AG04449 (cell line): ENCODE measurements at regions not wholly inside any gene's neighbourhood (a gene's known extent, or its start where the extent isn't known, plus 50 kb on each side); places are given as distances from the start of the nearest gene placed in this dataset.

Source experiments
- CTCF ChIA-PET: fragments of 350-600 bp; formaldehyde crosslinking; extraction: SDS; loops from one replicate; lab custom pipeline; 2021; ENCODE audit warnings: antibody characterized with exemption; lab: Yijun Ruan, JAX
- POLR2A ChIA-PET: fragments of 400-600, 350-600 bp; formaldehyde crosslinking; extraction: SDS; loops from one replicate; lab custom pipeline; 2020; ENCODE audit warnings: antibody characterized with exemption, inconsistent platforms; lab: Yijun Ruan, JAX
- DNase-seq: peaks from one replicate; pipeline ENCODE4 v3.0.0-alpha.2; 2010; ENCODE audit warnings: low read depth, low spot score
- H3K4me3 ChIP-seq: 2 replicates; pipeline ENCODE4 v1.5.1; 2011; ENCODE audit warnings: low read depth, mild to moderate bottlenecking, control low read depth, low read length
- TF ChIP-seq, protein P1 (sequence below): IDR thresholded peaks from one replicate; pipeline ENCODE4 v1.5.1; 2011; ENCODE audit warnings: mild to moderate bottlenecking, moderate library complexity, low read length, control low read depth, inconsistent platforms; ENCODE audit not compliant: insufficient read depth; ENCODE audit errors: missing control alignments

DNA sequence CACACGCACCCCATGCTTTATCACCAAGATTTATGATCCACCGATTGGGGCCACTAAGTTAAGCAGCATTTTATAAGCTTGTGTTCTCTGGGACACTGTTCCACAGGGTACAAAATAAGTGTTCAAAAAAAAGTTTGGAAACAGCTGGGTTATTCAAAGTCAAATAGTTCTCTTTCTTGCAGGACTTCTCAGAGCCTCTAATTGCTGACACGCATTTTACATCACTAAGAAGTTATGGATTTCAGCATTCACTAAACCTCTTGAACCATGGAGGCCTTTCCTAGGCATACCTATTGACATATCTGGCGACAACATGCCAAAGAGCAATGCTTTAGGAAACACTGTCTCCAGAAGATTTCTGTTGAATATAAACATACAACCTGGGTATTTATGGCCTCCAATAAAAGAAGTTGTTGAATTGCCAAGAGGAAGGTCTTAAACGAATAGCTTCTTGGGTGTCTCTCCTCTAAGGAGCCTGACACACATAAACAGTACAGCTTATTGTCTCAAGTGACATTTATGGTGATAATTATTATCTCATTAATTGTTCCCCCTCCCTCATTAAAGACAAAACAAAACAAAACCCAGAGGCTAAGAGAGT is 147.1 kb upstream of the ARHGAP20 start:
- TF ChIP-seq, protein P1, sequence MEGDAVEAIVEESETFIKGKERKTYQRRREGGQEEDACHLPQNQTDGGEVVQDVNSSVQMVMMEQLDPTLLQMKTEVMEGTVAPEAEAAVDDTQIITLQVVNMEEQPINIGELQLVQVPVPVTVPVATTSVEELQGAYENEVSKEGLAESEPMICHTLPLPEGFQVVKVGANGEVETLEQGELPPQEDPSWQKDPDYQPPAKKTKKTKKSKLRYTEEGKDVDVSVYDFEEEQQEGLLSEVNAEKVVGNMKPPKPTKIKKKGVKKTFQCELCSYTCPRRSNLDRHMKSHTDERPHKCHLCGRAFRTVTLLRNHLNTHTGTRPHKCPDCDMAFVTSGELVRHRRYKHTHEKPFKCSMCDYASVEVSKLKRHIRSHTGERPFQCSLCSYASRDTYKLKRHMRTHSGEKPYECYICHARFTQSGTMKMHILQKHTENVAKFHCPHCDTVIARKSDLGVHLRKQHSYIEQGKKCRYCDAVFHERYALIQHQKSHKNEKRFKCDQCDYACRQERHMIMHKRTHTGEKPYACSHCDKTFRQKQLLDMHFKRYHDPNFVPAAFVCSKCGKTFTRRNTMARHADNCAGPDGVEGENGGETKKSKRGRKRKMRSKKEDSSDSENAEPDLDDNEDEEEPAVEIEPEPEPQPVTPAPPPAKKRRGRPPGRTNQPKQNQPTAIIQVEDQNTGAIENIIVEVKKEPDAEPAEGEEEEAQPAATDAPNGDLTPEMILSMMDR, result no peak
- ChIA-PET CTCF (interaction anchor here (0.6 kb wide), 2 partner anchors 30 to 658 kb away, joined by 3 to 5 read pairs; no protein-coding TSS in a partner anchor), POLR2A (no interaction called here)
- H3K4me3 ChIP-seq, result no peak overlapping the region
- no peak for DNase-seq

DNA sequence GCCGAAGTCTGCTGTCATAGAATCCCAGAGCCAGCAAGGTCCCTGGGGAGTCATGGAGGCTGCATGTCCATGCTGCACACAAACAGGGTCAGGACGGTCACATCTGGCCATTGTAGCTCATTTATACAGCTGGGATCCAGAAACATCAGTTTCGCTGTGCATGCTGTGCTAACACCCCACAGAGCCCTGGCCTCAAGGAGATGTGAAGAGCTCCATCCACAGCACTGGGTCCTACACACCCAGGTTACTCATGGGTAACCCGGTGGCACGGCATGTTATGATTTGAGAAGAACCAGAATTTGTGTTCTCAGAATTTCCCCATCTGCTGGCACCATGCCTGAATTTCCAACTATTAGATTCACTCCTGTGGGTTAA is 146.3 kb upstream of the ARHGAP20 start:
- TF ChIP-seq, protein P1, result no peak
- ChIA-PET POLR2A (no interaction called here), CTCF (interaction anchor here (0.6 kb wide), 1 partner anchor 657 kb away, joined by 3 read pairs; no protein-coding TSS in a partner anchor)
- no peak overlapping the region for H3K4me3 ChIP-seq
- DNase-seq, result no peak

DNA sequence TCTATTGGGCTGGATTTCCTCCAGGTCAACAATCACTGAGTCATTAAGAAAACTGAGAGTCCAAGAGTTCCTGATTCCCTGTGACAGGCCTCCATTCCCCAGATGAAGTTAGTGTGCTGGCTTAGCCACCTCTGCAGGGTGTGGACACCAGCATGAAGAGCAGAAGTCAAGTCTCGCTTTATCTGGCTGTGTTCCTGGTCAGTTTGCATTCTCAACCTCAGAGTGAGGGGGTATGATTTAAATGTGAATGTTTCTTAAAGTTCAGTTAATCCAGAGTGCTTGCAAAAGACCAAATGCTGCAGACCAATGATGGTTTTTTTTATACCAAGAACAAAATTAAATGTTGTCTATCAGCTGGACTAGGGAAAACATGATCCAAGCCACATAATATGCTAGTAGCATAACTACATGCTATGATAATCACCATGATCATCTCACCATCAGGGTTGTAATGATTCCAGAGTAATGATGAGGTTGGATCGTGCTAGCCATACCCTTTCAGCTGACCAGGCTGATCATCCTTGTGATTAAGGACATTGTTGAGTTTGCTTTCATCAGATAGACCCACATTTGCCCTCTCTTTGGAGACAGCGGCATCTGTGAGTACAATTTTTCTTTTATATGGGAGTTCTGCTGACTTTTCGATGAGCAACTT is 145.8 kb upstream of the ARHGAP20 start:
- CTCF ChIA-PET, result no interaction called here
- no peak for DNase-seq
- POLR2A ChIA-PET, result no interaction called here

DNA sequence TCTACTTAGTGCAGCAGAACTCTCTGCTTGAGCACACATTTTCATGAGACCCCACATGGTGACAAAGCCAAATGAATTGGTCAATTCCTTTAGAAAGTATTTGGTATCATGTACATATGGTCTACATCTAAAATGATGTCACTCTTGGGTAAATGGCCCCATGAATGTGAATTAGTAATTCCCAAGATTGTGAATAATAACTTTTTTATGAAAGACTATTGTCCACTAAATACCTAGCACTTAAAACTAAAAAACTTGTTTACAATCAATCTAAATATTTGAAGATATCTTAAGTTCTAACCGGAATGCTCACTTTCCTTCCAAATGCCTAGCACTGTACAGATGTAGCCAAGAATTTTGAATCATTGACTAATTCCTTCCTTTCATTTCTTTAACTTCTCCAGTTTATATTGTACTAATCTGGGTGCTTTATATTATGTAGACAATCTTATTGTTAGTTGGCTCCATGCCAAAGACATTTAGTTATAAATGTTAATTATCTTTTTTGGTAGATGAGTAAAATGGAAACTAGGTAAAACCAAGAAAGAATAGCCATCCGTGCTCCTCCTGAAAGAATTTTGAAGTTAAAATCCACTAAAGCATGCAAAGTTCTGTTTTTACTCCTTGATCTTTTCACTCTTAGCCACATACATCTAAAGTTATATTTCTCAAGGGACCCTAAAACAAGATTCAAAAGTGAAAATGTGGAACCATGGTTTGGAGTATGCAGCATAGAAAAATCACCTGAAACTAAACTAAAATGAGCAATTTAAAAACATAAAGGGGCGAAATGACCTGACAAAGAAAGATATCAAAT is 145.0 kb upstream of the ARHGAP20 start:
- ChIA-PET CTCF (no interaction called here), POLR2A (no interaction called here)
- DNase-seq, result no peak
- TF ChIP-seq, protein P1, result no peak
- no peak overlapping the region for H3K4me3 ChIP-seq

More for the DNA sequence above, 145.8 kb upstream of the ARHGAP20 start:
- H3K4me3 ChIP-seq, result no peak overlapping the region
- TF ChIP-seq, protein P1, result no peak

DNA sequence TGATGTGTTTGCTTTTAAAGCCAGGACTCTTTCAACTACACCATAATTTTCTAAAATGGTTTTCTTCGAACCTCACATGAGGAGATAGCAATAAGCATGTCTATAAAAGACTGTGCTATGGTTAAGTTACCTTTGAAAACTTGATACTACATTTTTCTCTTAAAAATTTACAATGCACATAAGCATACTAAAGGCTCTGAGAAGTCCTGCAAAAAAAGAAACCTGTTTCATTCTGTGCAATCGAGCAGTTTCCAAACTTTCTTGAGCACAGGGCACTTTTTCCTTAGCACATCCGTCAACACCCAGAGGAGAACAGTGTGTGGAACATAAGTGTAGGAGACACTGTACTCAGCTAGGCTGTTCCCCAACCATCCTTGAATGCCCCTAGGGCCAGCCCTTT is 144.1 kb upstream of the ARHGAP20 start:
- ChIA-PET POLR2A (no interaction called here), CTCF (no interaction called here)
- H3K4me3 ChIP-seq, result no peak overlapping the region
- TF ChIP-seq, protein P1, result no peak
- no peak for DNase-seq

DNA sequence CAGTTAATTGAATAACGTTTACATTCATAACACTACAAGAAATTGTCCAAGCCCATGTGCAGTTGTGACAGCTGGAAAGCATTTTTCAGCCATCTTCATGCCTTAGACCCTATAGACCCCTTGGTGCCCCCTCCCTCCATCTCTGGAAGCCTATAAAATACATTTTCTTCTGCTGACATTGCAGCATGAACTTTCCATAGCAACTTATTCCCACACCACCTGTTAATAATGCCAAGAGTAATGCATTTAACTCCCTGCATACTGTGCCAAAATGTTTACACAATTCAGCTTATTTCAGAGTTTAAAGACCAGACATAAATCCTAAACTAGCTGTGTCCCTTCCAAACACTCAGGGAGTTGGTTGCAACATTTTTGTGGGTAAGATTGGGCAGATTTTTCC is 143.0 kb upstream of the ARHGAP20 start:
- no peak overlapping the region for H3K4me3 ChIP-seq
- DNase-seq, result no peak
- TF ChIP-seq, protein P1, result no peak
- ChIA-PET CTCF (no interaction called here), POLR2A (no interaction called here)
